GM18508 (cell line): ENCODE measurements at regions not wholly inside any gene's neighbourhood (a gene's known extent, or its start where the extent isn't known, plus 50 kb on each side); places are given as distances from the start of the nearest gene placed in this dataset.
A peak's percentile ranks its signal among the peaks of the same experiment; 100 is the strongest.

Experiments
- ATAC-seq: cut with Tn5 transposase; IDR thresholded peaks from one replicate; pipeline ENCODE4 v1.9.1; 2021; ENCODE audit warnings: moderate number of reproducible peaks; ENCODE audit not compliant: insufficient read depth, unreplicated experiment

GRCh38 chr5:116389601-116390000, 185.0 kb downstream of the SEMA6A start:
- ATAC-seq: no peak

GRCh38 chr5:116388564-116389258, 185.9 kb downstream of the SEMA6A start:
- no peak for ATAC-seq

DNA sequence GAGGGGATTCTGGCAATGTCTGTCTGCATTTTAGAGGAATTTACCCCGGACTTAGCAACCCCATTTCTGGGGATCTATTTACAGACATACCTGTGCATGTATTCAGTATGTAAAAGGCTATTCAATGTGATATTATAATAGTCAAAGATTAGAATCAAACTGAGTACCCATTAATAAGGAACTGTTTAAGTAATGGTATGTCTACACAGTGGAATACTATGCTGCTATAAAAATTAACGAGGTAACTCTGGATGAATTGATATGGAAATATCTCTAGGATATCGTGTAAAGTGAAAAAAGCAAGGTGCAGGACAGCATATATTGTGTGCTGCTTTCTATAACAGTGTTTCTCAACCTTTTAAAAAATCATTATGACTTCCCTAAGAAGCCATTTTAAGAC, 186.9 kb downstream of the SEMA6A start:
- no peak for ATAC-seq

DNA sequence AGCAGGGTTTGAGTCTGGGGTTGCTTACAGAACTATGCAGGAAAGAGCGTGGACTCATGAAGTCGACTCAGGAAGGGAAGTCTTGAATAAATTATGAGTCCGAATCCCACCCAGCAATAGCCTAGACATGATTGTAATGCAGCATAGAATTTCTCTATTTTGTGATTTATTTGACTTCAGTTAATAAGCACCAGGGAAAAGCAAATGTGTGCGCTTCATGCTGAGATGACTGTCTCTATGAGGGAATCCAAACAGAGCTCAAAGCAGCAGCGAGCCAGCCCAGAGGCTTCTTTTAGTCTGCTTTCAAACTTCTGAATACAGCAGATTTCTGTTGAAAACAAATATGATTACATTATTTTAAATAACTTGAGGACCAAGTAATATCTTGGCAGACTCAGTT, 188.0 kb downstream of the SEMA6A start:
- no peak for ATAC-seq

GRCh38 chr5:116382874-116383266, 191.8 kb downstream of the SEMA6A start:
- no peak for ATAC-seq

- ATAC-seq: no peak
Measured at GRCh38 chr5:116382032-116382873, 192.4 kb downstream of the SEMA6A start.

- ATAC-seq: no peak
Measured at GRCh38 chr5:116381201-116381600, 193.4 kb downstream of the SEMA6A start.

GRCh38 chr5:116380621-116381020, 194.0 kb downstream of the SEMA6A start:
- no peak for ATAC-seq

DNA sequence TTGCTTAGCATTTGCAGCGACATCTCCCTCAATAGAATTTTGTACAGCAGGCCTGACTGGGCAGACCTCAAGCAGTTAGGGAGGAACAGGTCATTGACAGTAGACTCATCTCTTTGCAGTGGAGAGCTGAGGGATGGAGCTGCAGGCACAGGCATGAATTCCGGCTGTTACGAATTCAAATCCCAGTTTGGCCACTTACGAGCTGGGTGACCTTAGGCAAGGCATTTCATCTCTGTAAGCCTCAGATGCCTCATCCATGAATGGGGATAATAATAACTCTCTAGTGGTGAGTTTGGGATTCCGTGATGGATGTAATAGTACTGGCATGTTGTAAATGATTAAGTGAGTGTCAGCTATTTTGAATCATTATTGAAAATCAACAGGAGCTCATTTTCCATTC, 195.3 kb downstream of the SEMA6A start:
- ATAC-seq: no peak

DNA sequence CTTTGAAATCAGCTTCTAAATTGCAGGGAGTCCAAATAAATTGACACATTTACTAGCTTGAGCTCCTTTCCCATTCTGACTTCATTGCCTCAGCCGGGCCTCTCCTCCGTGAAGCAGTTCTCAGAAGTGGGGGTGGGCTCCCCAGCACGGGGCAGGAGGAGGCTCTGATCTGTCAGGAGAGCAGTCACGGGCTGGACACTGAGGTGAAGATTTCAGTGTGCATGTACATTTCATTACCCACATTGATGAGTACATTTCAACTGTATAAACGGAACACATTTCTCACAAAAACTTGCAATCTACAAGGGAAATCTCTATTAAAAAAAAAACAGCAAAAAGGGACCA, 195.9 kb downstream of the SEMA6A start:
- ATAC-seq: no peak

DNA sequence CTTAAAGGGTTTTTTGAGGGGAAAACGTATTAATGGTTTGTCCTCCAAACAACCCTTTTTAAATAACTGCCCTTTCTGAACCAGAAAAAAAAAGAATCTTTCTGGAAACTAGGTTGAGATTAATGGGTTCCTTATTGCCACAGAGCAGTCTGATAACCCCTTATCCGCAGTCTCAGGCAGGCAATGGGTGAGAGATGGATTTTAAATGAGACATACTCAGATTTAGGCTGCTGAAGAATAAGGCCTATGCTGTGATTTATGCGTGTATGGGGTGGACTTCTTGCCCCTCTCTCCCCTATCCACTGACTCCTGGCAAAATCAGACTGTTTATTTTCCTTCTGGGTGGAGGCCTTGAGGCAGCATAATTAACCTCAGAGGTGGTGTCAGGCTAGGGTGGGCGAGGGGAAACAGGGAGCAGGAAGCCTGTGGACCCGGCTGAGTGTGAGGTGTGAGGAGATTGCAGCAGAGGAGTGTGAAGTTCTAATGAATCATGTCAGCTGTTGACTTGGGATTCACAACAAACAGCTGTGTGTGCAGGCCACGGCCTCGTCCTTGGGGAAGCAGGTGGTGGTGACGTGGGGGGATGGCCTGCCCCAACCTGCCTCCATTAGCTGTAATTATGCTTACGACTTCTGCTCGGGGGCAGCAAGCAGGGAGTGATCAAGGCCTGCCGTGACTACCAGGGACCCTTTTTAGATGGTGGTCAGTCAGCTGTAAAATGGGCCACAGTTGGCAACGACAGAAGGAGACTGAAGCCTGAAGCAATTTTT, 196.4 kb downstream of the SEMA6A start:
- ATAC-seq: no peak

GRCh38 chr5:116377276-116378006, 197.2 kb downstream of the SEMA6A start:
- ATAC-seq: no peak

DNA sequence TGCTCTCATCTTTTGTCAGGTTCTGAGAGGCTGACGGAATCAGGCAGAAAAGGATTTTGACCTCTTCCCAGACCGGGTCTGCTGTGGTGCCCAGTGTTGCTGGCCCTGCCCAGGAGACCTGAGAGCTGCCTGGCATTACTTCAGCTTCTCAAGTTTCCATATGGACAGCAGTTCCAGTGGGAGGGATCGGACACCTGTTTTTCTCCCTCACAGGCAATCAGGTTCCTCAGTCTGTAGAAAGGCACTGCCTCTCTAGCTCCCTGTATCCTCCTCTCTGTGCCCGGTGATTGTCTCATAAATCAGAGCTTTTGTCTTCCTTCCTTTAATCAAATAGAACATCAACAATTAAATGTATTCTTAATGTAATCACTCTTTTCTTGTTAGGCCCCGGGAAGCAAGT, 198.7 kb downstream of the SEMA6A start:
- ATAC-seq: no peak

GRCh38 chr5:116374434-116374852, 200.2 kb downstream of the SEMA6A start:
- no peak for ATAC-seq

GRCh38 chr5:116372931-116373597, 201.6 kb downstream of the SEMA6A start:
- ATAC-seq: no peak

DNA sequence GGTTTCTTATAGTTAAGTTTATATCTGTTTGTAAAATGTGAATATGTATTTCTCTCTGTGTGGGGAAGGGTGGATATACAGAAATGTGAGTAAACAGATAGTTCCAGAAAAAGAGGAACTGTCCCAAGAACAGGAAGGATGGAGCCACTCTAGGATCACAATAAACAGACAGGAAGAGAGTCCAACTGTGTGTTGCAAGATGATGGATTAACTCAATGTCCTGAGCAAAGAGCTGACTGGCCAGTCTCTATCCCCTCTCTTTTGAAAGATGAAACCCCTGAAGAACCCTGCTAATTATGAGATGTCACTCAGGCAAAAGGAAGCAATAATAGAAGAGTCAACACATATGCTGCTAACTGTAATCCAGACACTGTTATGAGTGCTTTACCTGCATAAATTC, 202.7 kb downstream of the SEMA6A start:
- no peak for ATAC-seq

DNA sequence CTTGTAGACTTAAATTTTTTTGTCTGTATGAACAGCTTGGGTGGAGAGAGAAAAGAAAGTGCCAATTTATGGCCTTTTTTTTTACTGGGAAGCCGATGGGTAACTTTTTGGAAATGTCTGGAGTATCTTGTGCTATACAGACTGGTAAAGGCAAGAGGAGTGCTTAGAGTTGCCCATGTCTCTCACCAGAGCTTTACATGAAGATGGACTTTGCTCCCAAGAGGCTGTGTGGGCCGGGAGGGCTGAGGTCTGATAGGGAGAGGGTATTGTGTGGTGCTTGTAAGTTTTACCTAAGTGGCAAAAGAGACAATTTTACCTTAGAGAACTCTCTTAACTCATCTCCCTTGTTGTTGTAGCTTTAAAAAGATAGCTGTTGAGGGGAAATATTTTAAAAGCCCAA, 203.2 kb downstream of the SEMA6A start:
- no peak for ATAC-seq

GRCh38 chr5:116370886-116371285, 203.7 kb downstream of the SEMA6A start:
- no peak for ATAC-seq

DNA sequence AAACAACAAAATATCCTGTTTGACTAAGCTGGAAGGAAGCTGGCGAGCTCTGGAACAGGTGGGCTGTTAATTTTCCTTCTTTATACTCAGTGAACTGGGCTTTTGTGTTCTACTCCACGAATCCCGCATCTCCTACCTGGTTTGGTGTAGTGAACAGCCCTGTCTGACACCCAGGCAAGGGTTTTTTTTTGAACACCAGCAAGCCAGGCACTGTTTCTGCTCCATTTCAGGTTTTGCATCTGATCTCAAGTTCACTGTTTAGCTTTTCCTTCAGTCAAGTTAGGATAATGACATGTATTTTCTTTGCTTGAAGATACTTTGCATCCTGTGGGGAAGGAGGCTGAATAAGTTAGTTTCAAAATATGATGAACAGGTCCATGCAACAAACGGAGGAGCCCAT, 204.5 kb downstream of the SEMA6A start:
- ATAC-seq: no peak

- ATAC-seq: peak; percentile 79
Measured at GRCh38 chr5:116365006-116365496, 209.6 kb downstream of the SEMA6A start.
